GM21367 (cell line): ENCODE measurements at regions not wholly inside any gene's neighbourhood (a gene's known extent, or its start where the extent isn't known, plus 50 kb on each side); places are given as distances from the start of the nearest gene placed in this dataset.

Source experiments
- ATAC-seq: cut with Tn5 transposase; IDR thresholded peaks from one replicate; pipeline ENCODE4 v1.9.1; 2021; ENCODE audit not compliant: unreplicated experiment

DNA sequence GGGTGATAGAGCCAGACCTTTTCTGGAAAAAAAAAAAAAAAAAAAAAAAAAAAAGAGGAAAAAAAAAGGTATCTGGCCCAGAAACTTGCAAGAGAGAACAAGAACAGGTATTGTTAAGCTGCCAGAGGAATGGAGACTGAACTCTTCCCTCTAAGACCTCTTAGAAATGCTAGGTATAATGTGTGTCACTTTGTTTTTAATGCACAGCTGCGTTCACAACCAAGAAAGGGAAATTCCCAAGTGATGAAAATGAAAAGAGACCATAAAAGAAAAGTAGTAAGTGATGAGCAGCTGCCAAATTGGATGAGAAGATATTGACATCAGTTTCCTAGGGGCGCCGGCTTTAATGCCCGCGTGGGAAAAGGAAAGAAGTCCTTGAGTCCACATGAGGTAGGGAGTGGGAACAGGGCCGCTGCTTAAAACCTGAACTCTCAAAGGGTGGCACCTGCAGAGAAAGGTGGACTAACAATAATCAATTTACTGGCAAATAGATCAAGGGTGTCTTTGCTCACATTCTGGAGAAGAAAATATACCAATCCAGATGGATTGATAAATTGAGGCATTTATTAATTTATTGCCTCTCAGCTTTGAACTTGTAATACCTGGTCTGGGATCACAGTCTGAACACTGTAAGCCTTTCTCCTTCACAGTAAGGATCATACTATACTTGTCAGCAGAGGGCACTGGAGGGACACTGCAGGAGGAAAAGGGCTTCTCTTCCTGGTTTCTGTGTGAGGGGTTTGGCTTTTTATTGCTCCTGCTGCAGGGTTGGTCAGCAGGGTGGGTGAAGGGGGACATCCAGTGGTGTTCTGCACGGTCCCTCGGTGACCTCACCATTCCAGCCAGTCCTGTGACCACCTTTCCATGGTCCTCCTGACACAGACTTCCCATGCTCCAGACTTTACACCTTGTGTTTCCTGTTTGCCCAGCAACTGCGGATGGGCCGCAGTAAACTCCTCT lies 131.6 kb downstream of the AQP9 start:
- no peak for ATAC-seq

DNA sequence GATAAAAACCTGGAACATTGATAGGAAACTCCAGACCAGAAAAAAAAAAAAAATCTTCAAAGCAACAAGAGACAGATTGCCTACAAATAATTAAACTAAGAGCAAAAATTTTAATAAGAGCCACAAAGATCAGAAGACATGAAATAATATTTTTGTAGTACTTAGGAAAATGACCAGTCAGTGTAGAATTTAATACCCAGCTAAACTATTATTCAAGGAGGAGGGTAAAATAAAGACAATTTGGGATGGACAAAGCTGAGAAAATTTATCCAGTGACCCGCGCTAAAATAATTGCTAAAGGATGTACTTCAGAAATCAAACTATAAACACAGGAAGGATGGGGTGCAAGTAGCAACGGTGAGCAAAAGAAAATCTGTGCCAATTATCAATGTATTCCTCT lies 133.2 kb downstream of the AQP9 start:
- no peak for ATAC-seq

DNA sequence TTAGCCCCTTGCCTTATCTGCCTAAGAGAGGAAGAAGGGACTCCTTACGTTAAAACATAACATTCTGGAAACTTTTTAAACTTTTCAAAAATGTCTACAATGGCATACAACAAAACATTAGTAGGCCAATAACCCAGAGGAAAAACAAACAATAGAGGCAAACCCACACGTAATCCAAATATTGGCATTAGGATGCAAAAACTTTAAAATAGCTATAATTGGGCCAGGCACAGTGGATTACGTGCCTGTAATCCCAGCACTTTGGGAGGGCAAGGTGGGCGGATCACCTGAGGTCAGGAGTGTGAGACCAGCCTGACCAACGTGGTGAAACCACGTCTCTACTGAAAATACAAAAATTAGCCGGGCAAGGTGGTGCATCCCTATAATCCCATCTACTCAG lies 134.9 kb downstream of the AQP9 start:
- ATAC-seq: no peak

DNA sequence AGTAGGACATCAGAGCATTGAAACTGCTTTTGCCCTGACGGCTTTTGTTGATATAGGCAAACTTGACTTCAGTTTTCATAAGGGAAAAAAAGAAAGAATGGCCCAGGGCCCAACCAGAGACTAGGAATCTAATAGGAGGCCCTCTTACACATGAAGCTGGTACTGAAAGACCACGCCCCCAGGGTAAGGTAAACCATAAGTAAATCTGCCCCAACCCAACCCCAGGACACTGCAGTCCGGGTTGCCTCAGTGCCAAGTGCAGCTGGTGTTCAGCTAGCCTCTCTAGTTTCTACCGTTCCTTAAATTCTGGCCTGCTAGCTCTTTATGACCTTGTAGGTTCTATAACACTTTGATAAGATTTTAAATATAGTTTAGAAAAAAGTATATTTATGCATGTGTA lies 136.7 kb downstream of the AQP9 start:
- ATAC-seq: no peak

- ATAC-seq: no peak
Observed at GRCh38 chr15:58275785-58276184, 137.6 kb downstream of the AQP9 start.

GRCh38 chr15:58276924-58277323 lies 138.7 kb downstream of the AQP9 start:
- no peak for ATAC-seq

DNA sequence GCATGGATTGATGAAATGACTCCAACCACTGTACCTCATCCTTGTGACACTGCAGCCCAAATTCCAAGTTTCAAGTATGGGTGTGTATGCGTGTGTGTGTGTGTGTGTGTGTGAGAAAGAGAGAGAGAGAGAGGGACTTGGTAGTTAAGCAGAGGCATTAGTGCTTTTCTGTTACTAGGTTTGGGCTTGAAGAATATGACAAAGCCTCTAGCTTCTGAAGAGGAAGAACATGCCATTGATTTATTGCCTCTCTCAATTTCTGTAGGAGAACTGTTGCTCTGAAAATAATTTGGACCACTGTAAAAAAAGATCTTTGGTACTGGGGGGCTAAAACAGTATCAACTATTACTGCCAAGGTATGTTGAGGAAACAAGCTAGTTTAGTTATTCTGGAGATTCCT lies 139.2 kb downstream of the AQP9 start:
- no peak for ATAC-seq

DNA sequence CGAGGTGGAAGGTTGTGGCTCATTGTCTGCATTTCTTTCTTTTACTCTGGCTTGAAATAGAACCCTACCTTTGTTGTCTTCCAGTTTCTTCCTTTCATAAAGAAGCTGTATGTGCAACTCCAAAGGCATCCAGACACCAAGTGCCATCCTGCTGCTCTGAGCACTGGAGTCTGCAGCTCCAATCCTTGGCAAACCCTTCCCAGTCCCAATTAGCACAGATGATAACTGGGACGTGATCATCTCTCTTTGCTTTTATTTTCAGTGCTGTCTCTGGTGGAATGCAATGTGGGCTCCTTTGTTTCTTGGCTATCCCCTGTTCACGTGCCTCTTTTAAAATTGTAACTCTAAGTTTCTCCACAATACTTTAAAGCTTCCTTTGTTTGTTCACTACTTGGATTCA lies 140.9 kb downstream of the AQP9 start:
- ATAC-seq: no peak

GRCh38 chr15:58279654-58280053 lies 141.5 kb downstream of the AQP9 start:
- no peak for ATAC-seq

GRCh38 chr15:58282060-58282708 lies 144.0 kb downstream of the AQP9 start:
- no peak for ATAC-seq

DNA sequence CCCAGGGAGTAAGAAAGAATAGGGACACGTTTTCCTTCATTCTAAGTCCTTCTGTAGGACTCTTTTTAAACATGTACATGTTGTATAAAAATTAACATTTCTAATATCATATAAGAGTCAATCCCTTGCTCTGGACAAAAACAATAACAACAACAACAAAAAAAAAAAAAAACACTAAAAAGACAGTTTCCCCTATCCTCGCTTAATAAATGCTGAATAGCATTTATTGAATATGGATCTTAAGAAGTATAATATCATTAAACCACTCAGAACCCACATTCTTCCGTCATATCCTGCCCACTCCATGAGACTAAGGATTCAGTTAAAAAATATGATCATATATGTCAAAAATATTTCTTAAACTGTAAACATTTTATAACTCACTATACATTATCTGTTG lies 145.1 kb downstream of the AQP9 start:
- no peak for ATAC-seq

- ATAC-seq: no peak
Observed at GRCh38 chr15:58284293-58284692, 146.1 kb downstream of the AQP9 start.

GRCh38 chr15:58285212-58285920 lies 146.4 kb upstream of the LIPC start:
- no peak for ATAC-seq

- no peak for ATAC-seq
Observed at GRCh38 chr15:58285921-58286278, 145.9 kb upstream of the LIPC start.

DNA sequence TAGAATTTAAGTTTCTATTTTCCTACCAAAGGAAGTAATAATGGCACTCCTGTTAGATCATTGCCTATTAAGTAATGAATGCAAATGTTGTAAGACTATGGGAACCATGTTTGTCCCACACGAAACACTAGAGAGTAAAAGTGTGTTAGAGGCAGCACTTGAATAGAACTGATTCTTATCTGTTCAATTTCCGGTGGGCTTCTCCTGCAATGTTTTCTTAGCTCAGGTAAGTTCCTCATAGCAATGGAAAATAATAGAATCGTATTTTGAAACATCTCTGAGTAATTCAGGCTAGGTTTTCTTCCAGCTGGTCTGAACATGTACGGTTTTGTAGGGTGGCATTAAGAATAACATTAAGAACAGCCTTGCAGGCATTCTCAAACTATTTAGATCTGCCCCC lies 145.3 kb upstream of the LIPC start:
- no peak for ATAC-seq

GRCh38 chr15:58287891-58288290 lies 143.9 kb upstream of the LIPC start:
- ATAC-seq: no peak

DNA sequence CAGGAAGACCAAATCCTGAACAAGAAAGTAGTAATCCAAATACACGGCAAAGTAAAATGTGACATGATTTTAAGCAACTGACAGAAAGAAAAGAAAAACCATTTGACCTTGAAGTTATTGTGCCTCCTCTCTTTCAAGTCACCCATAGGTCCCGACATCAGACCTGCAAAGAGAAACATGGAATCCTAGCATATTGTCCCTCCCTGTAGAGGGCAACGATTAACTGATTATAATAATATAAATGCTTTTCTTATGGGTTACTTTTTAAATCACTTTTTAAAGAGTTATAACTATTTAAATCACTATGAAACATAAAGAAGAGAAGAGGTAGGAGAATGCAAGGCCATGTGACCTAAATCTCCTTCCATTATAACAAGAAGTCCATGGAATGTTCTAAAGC lies 143.2 kb upstream of the LIPC start:
- no peak for ATAC-seq

GRCh38 chr15:58291848-58292247 lies 139.9 kb upstream of the LIPC start:
- ATAC-seq: no peak

DNA sequence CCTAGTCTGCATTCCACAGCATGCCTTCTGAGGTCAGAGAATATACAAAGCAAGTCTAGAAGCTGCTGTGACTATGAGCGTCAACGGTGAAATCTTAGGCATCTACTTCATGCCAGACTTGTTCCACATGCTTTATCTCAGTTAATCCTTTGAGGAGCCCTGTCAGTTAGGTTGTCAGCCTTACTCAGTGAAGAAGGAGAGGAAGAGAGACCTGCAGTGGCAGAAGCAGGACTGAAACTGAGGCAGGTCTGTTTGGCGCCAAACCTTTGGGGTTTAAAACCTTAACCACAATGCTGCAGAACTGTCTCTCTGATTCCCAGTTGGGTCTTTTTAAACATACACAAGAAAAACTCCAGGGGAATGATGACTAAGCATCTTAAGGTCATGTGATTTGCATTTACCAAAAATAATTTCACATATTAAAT lies 139.0 kb upstream of the LIPC start:
- no peak for ATAC-seq

GRCh38 chr15:58293622-58294550 lies 137.9 kb upstream of the LIPC start:
- no peak for ATAC-seq
